Transverse colon (tissue), 4 donors: ENCODE measurements at regions not wholly inside any gene's neighbourhood (a gene's known extent, or its start where the extent isn't known, plus 50 kb on each side); places are given as distances from the start of the nearest gene placed in this dataset.

Experiments used
- CTCF ChIP-seq, 5 experiments: fragments of 200-600 bp in 3 of 5; fragments of 450-650 bp in 2 of 5; sonication (generic) in 3 of 5; IDR thresholded peaks; 1 replicate in 2 of 5; 2 replicates in 3 of 5; pipeline ENCODE4 v1.5.1; 2016 to 2017; ENCODE audit warnings: antibody characterized with exemption in 5 of 5, inconsistent platforms in 3 of 5, mild to moderate bottlenecking in 2 of 5, moderate library complexity in 1 of 5
- EP300 ChIP-seq: sonication (generic); formaldehyde crosslinking; IDR thresholded peaks from one replicate; pipeline ENCODE4 v1.6.1; 2017; ENCODE audit warnings: antibody characterized with exemption, low read depth
- POLR2A ChIP-seq: fragments of 450-650 bp; IDR thresholded peaks from one replicate; pipeline ENCODE4 v1.6.1; 2016; ENCODE audit warnings: antibody characterized with exemption, mild to moderate bottlenecking, moderate library complexity
- POLR2AphosphoS5 ChIP-seq, 3 donors: sonication (generic); formaldehyde crosslinking; IDR thresholded peaks; one replicate each; pipeline ENCODE4 v1.6.1; 2016; ENCODE audit warnings: antibody characterized with exemption in 3 of 3

GRCh38 chr3:153972862-153973261 is 148.3 kb upstream of the ARHGEF26 start:
- TF ChIP-seq CTCF (IDR thresholded peaks at IDR 0.05) (no peak), POLR2A (no peak), EP300 (no peak), POLR2AphosphoS5 (IDR thresholded peaks at IDR 0.05) (no peak)
